NCI-H460 (cell line): ENCODE measurements at regions not wholly inside any gene's neighbourhood (a gene's known extent, or its start where the extent isn't known, plus 50 kb on each side); places are given as distances from the start of the nearest gene placed in this dataset.
"Not testable (repeated sequence)": the region's sequence is repeated elsewhere in the genome, so short reads cannot be mapped to it uniquely, and the experiment has no call there.

ENCODE experiments used
- DNase-seq: peaks from one replicate; pipeline ENCODE4 v3.0.0-alpha.2; 2016; ENCODE audit warnings: low read depth; ENCODE audit errors: extremely low read depth

GRCh38 chr9:18261181-18261580 is 212.8 kb upstream of the ADAMTSL1 start:
- DNase-seq = no peak

- DNase-seq = no peak
Measured at GRCh38 chr9:18263377-18263776, 210.6 kb upstream of the ADAMTSL1 start.

- peak; percentile 47 for DNase-seq
Measured at GRCh38 chr9:18268381-18268780, 205.6 kb upstream of the ADAMTSL1 start.

- DNase-seq = no peak
Measured at GRCh38 chr9:18269561-18269960, 204.4 kb upstream of the ADAMTSL1 start.

- DNase-seq = no peak
Measured at GRCh38 chr9:18274693-18275092, 199.3 kb upstream of the ADAMTSL1 start.

- DNase-seq = no peak
Measured at GRCh38 chr9:18275313-18275990, 198.5 kb upstream of the ADAMTSL1 start.

GRCh38 chr9:18281291-18281690 is 192.7 kb upstream of the ADAMTSL1 start:
- no peak for DNase-seq

GRCh38 chr9:18294229-18294628 is 179.7 kb upstream of the ADAMTSL1 start:
- DNase-seq = no peak

- DNase-seq = no peak
Measured at GRCh38 chr9:18296702-18297055, 177.3 kb upstream of the ADAMTSL1 start.

GRCh38 chr9:18297056-18297841 is 176.7 kb upstream of the ADAMTSL1 start:
- DNase-seq = no peak

- DNase-seq = no peak
Measured at GRCh38 chr9:18299449-18299848, 174.5 kb upstream of the ADAMTSL1 start.

- not testable (repeated sequence) for DNase-seq
Measured at GRCh38 chr9:18305167-18305806, 168.7 kb upstream of the ADAMTSL1 start.

GRCh38 chr9:18314316-18314715 is 159.6 kb upstream of the ADAMTSL1 start:
- DNase-seq = no peak

GRCh38 chr9:18317896-18318295 is 156.1 kb upstream of the ADAMTSL1 start:
- no peak for DNase-seq

- DNase-seq = no peak
Measured at GRCh38 chr9:18319918-18320445, 154.0 kb upstream of the ADAMTSL1 start.

GRCh38 chr9:18324928-18325745 is 148.8 kb upstream of the ADAMTSL1 start:
- no peak for DNase-seq

GRCh38 chr9:18325746-18326011 is 148.3 kb upstream of the ADAMTSL1 start:
- DNase-seq = not testable (repeated sequence)

GRCh38 chr9:18327121-18327520 is 146.8 kb upstream of the ADAMTSL1 start:
- DNase-seq = no peak

- DNase-seq = no peak
Measured at GRCh38 chr9:18330401-18331309, 143.3 kb upstream of the ADAMTSL1 start.

GRCh38 chr9:18331310-18331684 is 142.7 kb upstream of the ADAMTSL1 start:
- DNase-seq = no peak
